Activated CD4-positive, alpha-beta T cell treated with anti-CD3 and anti-CD28 coated beads, Interleukin-2, amount 50 U/mL, for 24 hours (primary cell): ENCODE measurements at regions not wholly inside any gene's neighbourhood (a gene's known extent, or its start where the extent isn't known, plus 50 kb on each side); places are given as distances from the start of the nearest gene placed in this dataset.
"Not testable (repeated sequence)": the region's sequence is repeated elsewhere in the genome, so short reads cannot be mapped to it uniquely, and the experiment has no call there.

Experiments
- DNase-seq, 2 donors: peaks; one replicate each; pipeline ENCODE4 v3.0.0-alpha.2; 2020; ENCODE audit warnings: low read depth in 1 of 2, low spot score in 1 of 2

DNA sequence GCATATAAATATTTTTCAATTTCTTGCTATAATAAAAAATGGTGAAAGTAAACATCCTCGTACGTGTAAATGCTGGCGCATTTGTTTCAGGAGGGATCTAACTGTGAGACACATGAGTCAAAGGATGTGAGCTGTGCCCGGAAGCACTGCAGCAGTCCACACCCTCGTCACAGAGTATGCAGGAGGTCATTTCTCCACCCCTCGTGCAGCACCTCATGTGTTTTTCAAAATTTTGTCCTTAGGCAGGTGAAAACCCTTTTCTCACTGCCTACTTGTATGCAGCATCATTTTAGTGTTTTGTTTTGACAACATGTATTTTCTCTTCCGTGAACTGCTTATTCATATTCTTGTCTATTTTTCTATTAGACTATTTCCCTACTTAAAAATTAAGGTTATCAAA is 162.7 kb downstream of the AVL9 start:
- no peak for DNase-seq

DNA sequence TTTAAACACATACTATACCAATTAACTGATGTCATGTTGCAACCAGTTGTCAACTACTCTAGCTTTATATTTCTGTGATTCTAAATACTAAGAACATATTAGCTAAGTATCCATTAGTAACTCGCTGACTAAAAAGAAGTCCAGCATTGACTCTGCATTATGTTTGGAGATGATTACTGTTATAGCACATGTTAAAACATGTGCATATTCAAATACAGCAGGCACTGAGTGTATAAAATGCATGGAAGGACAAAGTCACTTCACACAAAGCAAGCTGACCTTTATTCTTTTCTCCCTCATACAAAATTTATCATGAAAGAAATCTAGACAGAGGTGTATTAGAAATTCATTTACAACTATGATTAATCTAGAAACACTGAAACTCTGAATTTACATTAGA is 159.3 kb downstream of the AVL9 start:
- not testable (repeated sequence) for DNase-seq

DNA sequence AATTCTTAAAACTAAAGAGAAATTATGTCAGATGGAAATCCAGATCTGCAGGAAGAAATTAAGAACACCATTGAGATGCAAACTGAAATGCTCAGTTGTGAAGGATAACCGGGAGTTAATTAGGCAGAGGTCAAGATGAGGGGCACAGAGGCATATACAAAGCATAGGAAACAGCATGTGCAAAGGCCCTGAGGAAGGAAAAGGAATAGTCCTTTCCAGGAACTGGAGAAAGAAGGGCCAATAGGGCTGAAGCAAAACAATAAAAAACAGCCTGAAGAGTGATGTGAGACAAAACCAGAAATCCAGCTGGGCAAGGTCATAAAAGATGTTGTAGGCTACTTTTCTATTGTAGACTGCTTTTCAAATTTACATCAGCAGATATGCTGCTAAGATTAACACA is 155.1 kb downstream of the AVL9 start:
- DNase-seq: not testable (repeated sequence)

DNA sequence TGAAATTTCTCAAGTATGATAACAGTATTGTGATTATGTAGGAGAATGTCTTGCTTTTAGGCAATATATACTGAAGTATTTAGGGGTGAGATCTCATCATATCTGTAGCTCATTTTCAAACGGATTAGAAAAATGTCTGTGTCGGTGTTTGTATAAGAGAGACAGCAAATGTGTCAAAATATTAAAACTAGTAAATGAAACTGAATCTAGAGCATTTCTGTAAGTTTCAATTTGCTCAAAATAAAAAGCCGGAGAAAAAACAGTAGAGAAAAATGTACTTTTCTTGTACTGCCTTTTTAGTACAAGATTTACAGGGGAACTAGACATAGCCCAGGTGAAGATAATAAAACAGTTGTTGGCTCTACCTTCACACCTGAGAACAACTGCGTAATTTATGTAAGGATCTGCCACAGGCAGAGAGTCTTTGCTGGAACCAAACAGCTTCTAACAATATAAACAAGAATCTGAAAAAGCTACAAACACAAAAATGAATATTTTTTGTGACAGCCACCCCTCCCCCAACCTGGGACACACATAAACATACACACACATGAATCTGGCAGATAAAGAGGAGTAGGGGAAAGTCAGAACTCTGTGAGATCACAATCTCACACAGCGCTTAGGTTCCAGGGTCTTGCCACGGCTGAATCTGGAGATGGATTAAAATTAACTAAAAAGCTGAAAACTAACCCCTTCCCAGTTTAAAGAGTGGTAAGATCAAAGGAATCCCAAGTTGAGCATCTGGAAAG is 153.3 kb downstream of the AVL9 start:
- DNase-seq: no peak

DNA sequence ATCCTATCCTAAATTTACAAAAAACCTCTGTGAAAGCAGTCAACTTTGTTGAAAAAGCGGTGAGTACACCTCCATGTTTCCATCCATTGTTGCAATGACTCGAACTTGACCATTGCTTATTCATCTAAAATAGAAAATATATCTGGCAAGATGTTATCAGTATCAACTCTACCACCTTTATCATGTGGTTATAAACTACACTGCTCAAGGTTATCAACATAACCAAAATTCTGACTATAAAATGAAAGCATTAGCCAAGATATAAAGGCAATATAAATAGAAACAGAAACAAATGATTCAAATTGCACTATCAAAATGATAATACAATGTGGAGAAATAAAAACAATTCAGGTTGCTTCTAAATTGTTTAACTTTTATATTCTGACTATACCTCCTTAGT is 150.0 kb downstream of the AVL9 start:
- DNase-seq: not testable (repeated sequence)

DNA sequence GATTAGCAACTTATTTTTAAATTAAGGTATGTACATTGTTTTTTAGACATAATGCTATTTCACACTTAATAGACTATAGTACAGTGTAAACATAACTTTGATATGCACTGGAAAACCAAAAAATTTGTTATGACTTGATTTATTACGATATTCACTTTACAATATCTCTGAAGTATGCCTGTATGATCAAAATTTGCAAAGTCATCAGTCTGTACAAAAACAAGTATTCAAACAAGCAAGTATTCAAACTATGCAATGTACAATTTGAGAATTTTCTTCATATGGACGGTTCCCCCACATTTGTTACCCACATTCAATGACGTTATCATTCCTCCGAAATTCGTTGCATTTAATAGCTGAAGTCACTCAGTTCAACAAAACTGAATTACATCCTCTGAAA is 147.9 kb downstream of the AVL9 start:
- no peak for DNase-seq

DNA sequence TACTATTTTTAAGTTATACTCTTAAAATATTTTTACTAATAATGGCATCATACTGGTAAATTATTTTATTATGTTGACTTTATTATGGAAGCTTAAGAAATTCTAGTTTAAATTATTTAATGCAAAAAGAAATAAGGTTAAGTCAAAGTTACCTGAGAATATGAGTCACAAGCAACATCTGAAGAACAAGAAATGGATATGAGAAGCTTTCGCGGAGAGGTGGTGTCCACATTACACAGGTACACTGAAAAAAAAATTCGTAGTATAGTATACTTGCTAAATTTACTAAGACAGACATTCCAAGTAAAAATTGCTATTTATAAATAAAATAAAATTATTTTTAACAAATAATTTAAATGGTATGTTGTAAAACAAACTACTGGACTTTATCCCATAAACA is 143.8 kb downstream of the AVL9 start:
- DNase-seq: no peak

DNA sequence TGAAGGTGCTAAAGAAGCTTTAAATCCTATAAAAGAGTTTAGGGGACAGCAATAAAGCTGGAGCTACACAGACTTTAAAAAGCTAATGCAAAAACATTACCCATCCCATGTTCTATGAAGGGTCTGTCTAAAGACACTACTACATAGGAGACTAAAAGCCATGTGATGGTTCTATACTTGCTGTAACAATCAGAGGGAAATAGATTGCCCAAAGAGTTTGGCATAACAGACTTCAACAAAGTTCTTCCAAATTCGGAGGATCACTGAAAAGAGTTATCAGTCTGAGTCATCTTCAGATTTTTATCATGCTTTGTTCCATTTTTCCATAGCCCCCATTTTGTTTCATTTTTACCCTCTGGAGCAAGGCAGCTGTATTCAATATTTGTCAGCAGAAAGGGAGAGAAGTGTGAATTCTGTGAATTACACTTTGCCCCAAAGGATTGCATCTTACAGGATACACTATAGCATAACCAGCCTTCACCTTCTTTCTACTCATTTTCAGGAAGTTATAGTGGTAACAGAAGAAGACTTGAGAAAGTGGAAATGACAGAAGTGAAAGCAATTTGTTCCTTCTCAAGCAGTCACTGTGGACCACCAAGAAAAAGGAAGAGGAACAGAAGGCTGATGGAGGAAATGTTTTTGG is 143.3 kb downstream of the AVL9 start:
- DNase-seq: not testable (repeated sequence)
